Fibroblast of lung (primary cell): ENCODE measurements at regions not wholly inside any gene's neighbourhood (a gene's known extent, or its start where the extent isn't known, plus 50 kb on each side); places are given as distances from the start of the nearest gene placed in this dataset.

ENCODE experiments used
- DNase-seq, 2 donors: peaks; one replicate each; pipeline versions ENCODE4 v3.0.0 to v3.0.0-alpha.2; 2010; ENCODE audit warnings: low read depth in 2 of 2
- H2AFZ ChIP-seq: 2 replicates; pipeline ENCODE4 v1.5.1; 2012; ENCODE audit warnings: low read length, control low read depth, inconsistent platforms
- H3K27ac ChIP-seq: 2 replicates; pipeline ENCODE4 v1.5.1; 2011; ENCODE audit warnings: low read length, control low read depth; ENCODE audit not compliant: insufficient read depth
- H3K27me3 ChIP-seq: 2 replicates; pipeline ENCODE4 v1.5.1; 2011; ENCODE audit warnings: mild to moderate bottlenecking, low read length; ENCODE audit not compliant: control insufficient read depth, insufficient read depth
- H3K36me3 ChIP-seq: 2 replicates; pipeline ENCODE4 v1.5.1; 2011; ENCODE audit warnings: low read length; ENCODE audit not compliant: control insufficient read depth, insufficient read depth
- H3K4me1 ChIP-seq: 2 replicates; pipeline ENCODE4 v1.5.1; 2011; ENCODE audit warnings: low read length; ENCODE audit not compliant: control insufficient read depth, insufficient read depth; ENCODE audit errors: extremely low read depth
- H3K4me2 ChIP-seq: 2 replicates; pipeline ENCODE4 v1.5.1; 2011; ENCODE audit warnings: low read length, control low read depth; ENCODE audit not compliant: insufficient read depth; ENCODE audit errors: extremely low read depth
- H3K4me3 ChIP-seq, 4 experiments: fragments of 200-600 bp in 1 of 4; sonication (generic) in 1 of 4; replicated peaks in 1 of 4; 2 replicates each; pipeline ENCODE4 v1.5.1; 2011 to 2016; ENCODE audit warnings: low read length in 4 of 4, low read depth in 3 of 4, mild to moderate bottlenecking in 3 of 4, control low read depth in 2 of 4, inconsistent platforms in 1 of 4, mixed read lengths in 1 of 4; ENCODE audit not compliant: insufficient read depth in 1 of 4; ENCODE audit errors: control extremely low read depth in 1 of 4
- H3K79me2 ChIP-seq: 2 replicates; pipeline ENCODE4 v1.5.1; 2012; ENCODE audit warnings: mild to moderate bottlenecking, low read length, inconsistent platforms; ENCODE audit not compliant: control insufficient read depth, insufficient read depth
- H3K9ac ChIP-seq: 2 replicates; pipeline ENCODE4 v1.5.1; 2011; ENCODE audit warnings: mild to moderate bottlenecking, low read length, control low read depth; ENCODE audit not compliant: insufficient read depth
- H3K9me3 ChIP-seq: 2 replicates; pipeline ENCODE4 v1.5.1; 2012; ENCODE audit warnings: low read depth, low read length; ENCODE audit not compliant: control insufficient read depth, insufficient read depth
- H4K20me1 ChIP-seq: 2 replicates; pipeline ENCODE4 v1.5.1; 2011; ENCODE audit warnings: low read length; ENCODE audit not compliant: control insufficient read depth, insufficient read depth; ENCODE audit errors: extremely low read depth
- EZH2 ChIP-seq: IDR thresholded peaks from 2 replicates; pipeline ENCODE4 v1.5.1; 2012; ENCODE audit warnings: low read length, control low read depth, mild to moderate bottlenecking; ENCODE audit errors: missing control alignments
- TF ChIP-seq, protein P1 (sequence below), 2 donors: IDR thresholded peaks in 1 of 2; conservative IDR thresholded peaks in 1 of 2; 1 replicate in 1 of 2; 2 replicates in 1 of 2; pipeline ENCODE4 v1.5.1; 2011 to 2012; ENCODE audit warnings: low read length in 2 of 2, control low read depth in 1 of 2, inconsistent platforms in 1 of 2, low read depth in 1 of 2, mild to moderate bottlenecking in 1 of 2

DNA sequence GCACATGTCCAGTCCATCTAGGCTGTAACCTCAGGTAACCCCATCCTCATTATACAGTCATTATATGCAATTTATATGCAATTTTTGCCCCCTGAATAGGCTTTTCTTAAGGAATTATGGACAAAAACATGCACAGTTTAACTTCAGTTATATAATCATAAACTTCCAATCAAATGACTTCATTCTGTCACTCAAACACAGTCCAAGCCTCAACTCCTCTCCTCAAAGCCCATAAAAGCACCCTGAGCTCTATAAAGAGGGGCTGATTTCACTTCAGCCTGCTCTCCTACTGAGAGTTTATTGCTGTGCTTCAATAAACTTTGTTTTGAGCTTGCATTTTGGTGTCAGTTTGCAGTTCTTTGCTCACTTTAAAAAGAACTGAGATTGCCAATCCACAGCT is 1805.5 kb downstream of the BRINP3 start:
- Histone ChIP-seq H3K4me1 (no peaks in the 10 kb centered on the region), H3K36me3 (no peaks in the 10 kb centered on the region), H4K20me1 (no peaks in the 10 kb centered on the region), H3K9me3 (no peaks in the 10 kb centered on the region), H3K27me3 (no peaks in the 10 kb centered on the region), H3K4me2 (no peak overlapping the region), H2AFZ (no peak overlapping the region), H3K4me3 (no peak overlapping the region), H3K79me2 (no peaks in the 10 kb centered on the region), H3K9ac (no peak overlapping the region), H3K27ac (no peak overlapping the region)
- no peak for TF ChIP-seq EZH2
- TF ChIP-seq, protein P1, sequence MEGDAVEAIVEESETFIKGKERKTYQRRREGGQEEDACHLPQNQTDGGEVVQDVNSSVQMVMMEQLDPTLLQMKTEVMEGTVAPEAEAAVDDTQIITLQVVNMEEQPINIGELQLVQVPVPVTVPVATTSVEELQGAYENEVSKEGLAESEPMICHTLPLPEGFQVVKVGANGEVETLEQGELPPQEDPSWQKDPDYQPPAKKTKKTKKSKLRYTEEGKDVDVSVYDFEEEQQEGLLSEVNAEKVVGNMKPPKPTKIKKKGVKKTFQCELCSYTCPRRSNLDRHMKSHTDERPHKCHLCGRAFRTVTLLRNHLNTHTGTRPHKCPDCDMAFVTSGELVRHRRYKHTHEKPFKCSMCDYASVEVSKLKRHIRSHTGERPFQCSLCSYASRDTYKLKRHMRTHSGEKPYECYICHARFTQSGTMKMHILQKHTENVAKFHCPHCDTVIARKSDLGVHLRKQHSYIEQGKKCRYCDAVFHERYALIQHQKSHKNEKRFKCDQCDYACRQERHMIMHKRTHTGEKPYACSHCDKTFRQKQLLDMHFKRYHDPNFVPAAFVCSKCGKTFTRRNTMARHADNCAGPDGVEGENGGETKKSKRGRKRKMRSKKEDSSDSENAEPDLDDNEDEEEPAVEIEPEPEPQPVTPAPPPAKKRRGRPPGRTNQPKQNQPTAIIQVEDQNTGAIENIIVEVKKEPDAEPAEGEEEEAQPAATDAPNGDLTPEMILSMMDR (conservative IDR thresholded peaks at IDR 0.05 in 1 of 2, IDR thresholded peaks at IDR 0.05 in 1 of 2; ENCODE audit: low read depth in 1 of 2, low read length in 2 of 2) = no peak
- no peak for DNase-seq

DNA sequence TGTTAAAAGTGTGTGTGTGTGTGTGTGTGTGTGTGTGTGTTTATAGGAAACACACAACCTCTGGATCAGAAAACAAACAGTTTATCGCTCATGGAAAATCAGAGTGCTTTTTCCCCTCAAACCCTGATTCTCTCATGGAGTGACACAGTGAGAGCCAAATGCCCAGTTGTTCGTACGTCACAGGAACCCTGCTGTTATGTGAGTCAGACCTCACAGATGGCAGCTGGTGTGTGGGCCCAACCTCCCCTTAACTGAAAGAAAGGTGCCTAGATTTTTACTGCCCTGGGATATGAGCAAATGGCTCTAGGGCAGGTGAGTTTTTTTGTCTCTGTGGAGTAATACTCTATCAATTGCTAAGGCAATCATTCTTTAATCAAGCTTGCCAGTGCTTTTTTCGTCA is 1788.1 kb downstream of the BRINP3 start:
- Histone ChIP-seq H3K4me2 (no peak overlapping the region), H2AFZ (no peak overlapping the region), H3K27ac (no peak overlapping the region), H3K79me2 (no peaks in the 10 kb centered on the region), H4K20me1 (no peaks in the 10 kb centered on the region), H3K4me1 (no peaks in the 10 kb centered on the region), H3K9ac (no peak overlapping the region), H3K9me3 (no peaks in the 10 kb centered on the region), H3K27me3 (no peaks in the 10 kb centered on the region), H3K36me3 (no peaks in the 10 kb centered on the region), H3K4me3 (no peak overlapping the region)
- DNase-seq = peak in 1 of 2 donors; percentile 13
- TF ChIP-seq, protein P1 (conservative IDR thresholded peaks at IDR 0.05 in 1 of 2, IDR thresholded peaks at IDR 0.05 in 1 of 2; ENCODE audit: low read depth in 1 of 2, low read length in 2 of 2) = no peak
- no peak for TF ChIP-seq EZH2

DNA sequence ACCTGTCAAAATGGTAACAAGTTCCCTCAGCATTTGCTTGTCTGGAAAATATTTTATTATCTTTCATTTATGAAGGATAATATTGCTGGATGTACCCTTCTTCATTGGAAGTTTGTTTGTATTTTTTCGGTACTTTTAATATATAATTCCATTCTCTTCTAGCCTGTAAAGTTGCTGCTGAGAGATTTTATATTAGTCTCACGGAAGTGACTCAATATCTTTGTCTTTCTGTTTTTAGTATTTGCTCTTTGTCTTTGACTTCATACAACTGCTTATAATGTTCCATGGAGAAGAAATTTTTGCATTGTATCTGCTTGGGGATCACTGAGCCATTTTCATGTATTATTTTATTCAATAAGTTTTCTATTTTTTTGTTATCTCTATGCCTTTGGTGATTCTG is 1777.5 kb downstream of the BRINP3 start:
- no peak overlapping the region for H3K27ac ChIP-seq
- H3K9me3 ChIP-seq = no peaks in the 10 kb centered on the region

More for the DNA sequence above, 1777.5 kb downstream of the BRINP3 start:
- H3K79me2 ChIP-seq = no peaks in the 10 kb centered on the region
- H3K36me3 ChIP-seq = no peaks in the 10 kb centered on the region
- no peaks in the 10 kb centered on the region for H4K20me1 ChIP-seq
- no peak overlapping the region for H2AFZ ChIP-seq
- TF ChIP-seq EZH2 = no peak
- TF ChIP-seq, protein P1 (conservative IDR thresholded peaks at IDR 0.05 in 1 of 2, IDR thresholded peaks at IDR 0.05 in 1 of 2; ENCODE audit: low read depth in 1 of 2, low read length in 2 of 2) = no peak
- no peak overlapping the region for H3K4me3 ChIP-seq
- H3K4me2 ChIP-seq = no peak overlapping the region
- H3K27me3 ChIP-seq = no peaks in the 10 kb centered on the region
- H3K4me1 ChIP-seq = no peaks in the 10 kb centered on the region
- no peak overlapping the region for H3K9ac ChIP-seq
- DNase-seq = no peak
